ENCODE measurements at regions not wholly inside any gene's neighbourhood (a gene's known extent, or its start where the extent isn't known, plus 50 kb on each side); places are given as distances from the start of the nearest gene placed in this dataset.
A peak's percentile ranks its signal among the peaks of the same experiment; 100 is the strongest.

- no peak overlapping the region for H3K4me3 ChIP-seq (ENCODE audit: low read depth, low read length)
- DNase-seq (ENCODE audit: low read depth): no peak
- no peak for TF ChIP-seq CTCF (conservative IDR thresholded peaks at IDR 0.05; ENCODE audit: low read depth, low read length)
Measured at GRCh38 chr14:104293231-104293841, 154.9 kb downstream of the KIF26A start.

- no peak overlapping the region for H3K4me3 ChIP-seq (ENCODE audit: low read depth, low read length)
- no peak for DNase-seq (ENCODE audit: low read depth)
- TF ChIP-seq CTCF (conservative IDR thresholded peaks at IDR 0.05; ENCODE audit: low read depth, low read length): peak; percentile 14
Measured at GRCh38 chr14:104293851-104294627, 155.7 kb downstream of the KIF26A start.

DNA sequence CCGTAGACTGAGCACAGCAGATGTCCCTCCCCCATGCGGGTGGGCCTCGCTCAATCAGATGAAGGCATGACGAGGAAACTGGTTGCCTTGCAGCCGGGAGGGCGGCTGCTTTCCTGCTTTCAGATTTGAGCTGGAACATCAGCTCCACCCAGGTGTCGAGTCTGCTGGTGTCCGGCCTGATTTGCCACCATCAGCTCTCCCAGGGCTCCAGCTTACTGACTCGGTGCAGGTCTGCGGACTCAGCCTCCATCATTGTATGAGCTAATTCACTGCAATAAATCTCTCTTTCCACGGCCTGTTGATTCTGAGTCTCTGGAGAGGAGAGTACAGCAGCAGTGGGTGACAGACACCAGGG is 156.2 kb downstream of the KIF26A start:
- H3K4me3 ChIP-seq (ENCODE audit: low read depth, low read length): no peak overlapping the region
- no peak for TF ChIP-seq CTCF (conservative IDR thresholded peaks at IDR 0.05; ENCODE audit: low read depth, low read length)
- DNase-seq (ENCODE audit: low read depth): no peak

DNA sequence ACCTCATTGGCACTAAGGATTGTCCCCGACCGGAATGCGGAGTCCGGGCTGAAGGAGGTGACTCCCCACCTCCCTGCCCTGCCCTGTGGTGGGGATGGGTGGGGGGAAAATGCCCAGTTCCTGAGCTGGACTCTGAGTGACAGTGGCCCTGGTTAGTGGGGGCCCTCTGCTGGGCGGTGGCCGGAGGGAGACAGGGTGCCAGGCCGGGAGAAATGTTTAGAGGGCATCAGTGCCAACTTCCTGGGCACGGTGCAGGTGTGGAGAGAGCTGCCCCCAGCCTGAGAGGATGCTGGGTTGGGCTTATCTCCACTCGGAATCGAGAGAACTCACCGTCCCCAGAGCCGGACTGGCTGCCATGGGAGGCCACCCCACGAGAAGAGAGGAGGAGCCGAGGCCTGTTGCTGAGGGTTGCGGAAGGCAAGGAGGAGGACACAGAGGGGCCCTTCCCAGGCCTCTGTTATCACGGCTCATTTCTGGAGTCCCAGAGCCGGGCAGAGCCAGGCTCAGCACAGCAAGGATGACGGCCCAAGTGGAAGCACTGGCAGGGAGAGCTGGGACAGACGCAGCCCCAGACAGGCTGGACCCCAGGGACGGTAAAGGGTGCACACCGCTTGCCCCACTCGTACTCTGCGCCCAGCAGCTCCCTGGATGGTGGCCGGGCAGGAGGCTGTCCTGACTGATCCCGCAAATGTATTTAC is 156.7 kb downstream of the KIF26A start:
- TF ChIP-seq CTCF (conservative IDR thresholded peaks at IDR 0.05; ENCODE audit: low read depth, low read length): no peak

DNA sequence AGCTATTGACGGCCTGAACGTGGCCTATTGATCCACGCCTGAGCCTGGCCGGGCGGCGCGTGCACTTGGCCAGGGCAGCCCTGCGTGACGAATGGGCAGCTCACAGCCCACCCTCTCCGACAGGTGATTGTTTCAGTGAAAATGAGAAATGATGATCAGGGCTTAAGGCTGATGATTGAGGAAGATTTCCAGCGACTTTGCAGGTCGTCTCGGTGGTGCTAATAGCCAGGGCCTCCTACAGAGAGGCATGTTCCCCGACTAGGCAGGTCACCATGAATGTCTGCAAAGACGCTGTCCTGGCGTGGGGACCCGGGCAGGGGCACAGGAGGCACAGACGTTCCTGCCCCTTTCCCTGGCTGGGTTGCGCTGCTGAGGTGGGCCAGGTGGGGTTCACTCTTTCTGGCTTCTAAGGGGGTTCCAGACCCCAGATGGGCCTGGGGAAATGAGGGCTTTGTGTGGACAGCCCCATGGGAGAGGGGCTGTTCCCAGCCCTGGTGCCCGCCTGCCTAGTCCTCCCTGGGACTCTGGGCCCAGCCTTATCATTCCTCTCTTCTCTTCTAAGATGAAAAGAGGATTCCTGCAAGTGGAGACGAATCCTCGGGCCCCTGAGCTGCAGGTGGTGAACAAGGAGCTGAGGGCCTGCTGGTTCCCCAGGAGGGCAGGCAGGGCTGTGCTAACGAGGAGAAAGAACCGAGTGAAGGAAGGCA is 157.4 kb downstream of the KIF26A start:
- TF ChIP-seq CTCF (conservative IDR thresholded peaks at IDR 0.05; ENCODE audit: low read depth, low read length): no peak
- no peak for DNase-seq (ENCODE audit: low read depth)

More for the DNA sequence above, 156.7 kb downstream of the KIF26A start:
- H3K4me3 ChIP-seq (ENCODE audit: low read depth, low read length): no peak overlapping the region
- no peak for DNase-seq (ENCODE audit: low read depth)

DNA sequence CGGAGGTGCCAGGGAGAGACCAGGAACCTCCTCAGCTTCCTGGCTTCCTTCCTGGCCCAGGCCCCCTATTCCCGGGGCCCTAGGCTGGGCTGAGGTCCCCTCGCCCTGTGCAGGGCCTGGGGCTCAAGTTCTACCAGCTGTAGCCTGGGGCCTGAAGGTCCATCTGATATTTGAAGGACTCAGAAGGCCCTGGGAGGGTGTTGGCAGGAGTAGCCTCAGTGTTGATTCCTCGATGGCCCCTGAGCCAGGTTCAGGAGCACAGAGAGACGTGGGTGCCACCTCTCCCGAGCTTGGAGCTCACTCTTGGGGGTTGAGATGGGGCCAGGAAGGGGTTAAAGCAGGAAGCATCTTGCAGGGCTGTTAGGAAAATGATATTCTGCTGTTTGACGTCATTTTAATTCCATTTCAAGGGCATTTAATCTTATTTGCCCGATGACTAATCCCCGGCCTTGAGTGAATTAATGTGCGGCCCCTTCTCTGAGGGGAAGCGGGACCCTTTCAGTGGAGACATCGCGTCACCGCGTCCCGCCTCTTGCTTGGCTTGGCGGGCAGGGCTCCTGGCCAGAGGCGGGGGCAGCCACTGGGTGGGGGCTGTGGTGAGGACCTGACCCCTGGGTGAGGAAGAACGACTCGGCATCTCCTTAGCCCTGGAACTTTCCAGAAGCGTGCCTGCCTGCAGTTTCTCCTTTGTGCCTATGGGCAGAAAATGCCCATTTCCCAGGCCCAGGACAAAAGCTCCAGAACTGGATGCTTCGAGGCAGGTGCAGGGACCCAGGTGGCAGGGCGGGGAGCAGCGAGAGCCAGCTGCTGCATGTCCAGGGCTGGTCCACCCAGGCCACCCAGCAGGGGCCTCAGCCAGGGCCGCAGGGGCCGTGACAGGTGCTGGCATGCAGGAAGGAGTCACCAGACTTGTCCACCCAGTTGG is 158.3 kb downstream of the KIF26A start:
- H3K4me3 ChIP-seq (ENCODE audit: low read depth, low read length): no peak overlapping the region
- DNase-seq (ENCODE audit: low read depth): no peak
- TF ChIP-seq CTCF (conservative IDR thresholded peaks at IDR 0.05; ENCODE audit: low read depth, low read length): no peak

More for the DNA sequence above, 157.4 kb downstream of the KIF26A start:
- no peak overlapping the region for H3K4me3 ChIP-seq (ENCODE audit: low read depth, low read length)

Data from epithelial cell of proximal tubule (primary cell).